ENCODE measurements at regions not wholly inside any gene's neighbourhood (a gene's known extent, or its start where the extent isn't known, plus 50 kb on each side); places are given as distances from the start of the nearest gene placed in this dataset.

- Mint-ChIP-seq H3K4me3 (no peak overlapping the region), H3K4me1 (no peaks in the 10 kb centered on the region), H3K9me3 (no peaks in the 10 kb centered on the region), H3K36me3 (no peaks in the 10 kb centered on the region), H3K27ac (no peak overlapping the region), H3K27me3 (ENCODE audit: low read depth) (no peaks in the 10 kb centered on the region)
- DNase-seq (ENCODE audit: low spot score) (no peak), ATAC-seq (no peak)
- CTCF ChIA-PET: no interaction called here
- POLR2A ChIA-PET: no interaction called here
- TF ChIP-seq ATF1 (CRISPR knock-in tag; IDR thresholded peaks at IDR 0.05) (no peak), ZNF317 (CRISPR knock-in tag; IDR thresholded peaks at IDR 0.05; ENCODE audit: borderline replicate concordance, low read depth) (no peak), RORB (CRISPR knock-in tag; IDR thresholded peaks at IDR 0.05) (no peak), EMX1 (CRISPR knock-in tag; IDR thresholded peaks at IDR 0.05) (no peak), TEAD1 (CRISPR knock-in tag; IDR thresholded peaks at IDR 0.05) (no peak), ATF3 (CRISPR knock-in tag; conservative IDR thresholded peaks at IDR 0.05) (no peak), NFYB (CRISPR knock-in tag; conservative IDR thresholded peaks at IDR 0.05; ENCODE audit: low read depth) (no peak), ZNF219 (CRISPR knock-in tag; IDR thresholded peaks at IDR 0.05; ENCODE audit: borderline replicate concordance) (no peak), CTCF (IDR thresholded peaks at IDR 0.05) (no peak), USF2 (CRISPR knock-in tag; IDR thresholded peaks at IDR 0.05) (no peak), ZNF671 (CRISPR knock-in tag; IDR thresholded peaks at IDR 0.05) (no peak), TEAD4 (CRISPR knock-in tag; IDR thresholded peaks at IDR 0.05) (no peak)
Observed at GRCh38 chr12:40569626-40570179, 122.5 kb upstream of the CNTN1 start.

GRCh38 chr12:40573024-40573423 lies 119.2 kb upstream of the CNTN1 start:
- Mint-ChIP-seq H3K4me3 (no peak overlapping the region), H3K27ac (no peak overlapping the region), H3K36me3 (no peaks in the 10 kb centered on the region), H3K4me1 (no peaks in the 10 kb centered on the region), H3K9me3 (no peaks in the 10 kb centered on the region), H3K27me3 (ENCODE audit: low read depth) (no peaks in the 10 kb centered on the region; the same call in 1 of the 2 replicates)
- DNase-seq (ENCODE audit: low spot score) (no peak), ATAC-seq (no peak)
- ChIA-PET CTCF (no interaction called here), POLR2A (no interaction called here)
- TF ChIP-seq CDX4 (CRISPR knock-in tag; IDR thresholded peaks at IDR 0.05; ENCODE audit: borderline replicate concordance): no peak
- TF ChIP-seq SP1 (CRISPR knock-in tag; conservative IDR thresholded peaks at IDR 0.05): no peak
- no peak for TF ChIP-seq E2F1 (CRISPR knock-in tag; IDR thresholded peaks at IDR 0.05)
- TF ChIP-seq ZNF281 (CRISPR knock-in tag; IDR thresholded peaks at IDR 0.05): no peak
- no peak for TF ChIP-seq NR3C1 (CRISPR knock-in tag; conservative IDR thresholded peaks at IDR 0.05; ENCODE audit: low read depth)
